ENCODE measurements at regions not wholly inside any gene's neighbourhood (a gene's known extent, or its start where the extent isn't known, plus 50 kb on each side); places are given as distances from the start of the nearest gene placed in this dataset.

DNA sequence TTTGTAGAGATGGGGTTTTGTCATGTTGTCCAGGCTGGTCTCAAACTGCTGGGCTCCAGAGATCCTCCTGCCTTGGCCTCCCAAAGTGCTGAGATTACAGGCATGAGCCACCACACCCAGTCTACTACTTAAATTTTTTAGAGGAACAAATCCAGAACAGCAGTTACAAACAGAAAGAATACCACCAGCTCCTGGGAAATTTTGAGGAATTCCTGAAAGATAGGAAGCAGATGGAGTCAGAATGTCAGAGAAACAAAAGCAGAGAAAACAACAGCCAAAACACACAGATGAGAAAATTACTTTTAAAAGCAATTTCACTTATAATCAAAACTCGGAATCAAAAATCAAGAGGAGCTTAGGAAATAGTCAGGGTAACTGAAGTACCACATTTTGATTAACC is 543.3 kb upstream of the MARCKS start:
- H3K9me2 ChIP-seq (ENCODE audit: insufficient read depth) = no peaks in the 10 kb centered on the region
- H3K27ac ChIP-seq (ENCODE audit: low read depth, low read length) = no peak overlapping the region
- ATAC-seq (no peak), DNase-seq (ENCODE audit: low read depth, low spot score) (no peak)
- no peaks in the 10 kb centered on the region for H3K27me3 ChIP-seq (ENCODE audit: insufficient read depth, low read length)
- no peaks in the 10 kb centered on the region for H3K36me3 ChIP-seq (ENCODE audit: control insufficient read depth in 1 of 2, insufficient read depth in 2 of 2, low read length in 2 of 2)
- TF ChIP-seq ZFX (IDR thresholded peaks at IDR 0.05) = no peak
- no peak for TF ChIP-seq TCF7L2 (IDR thresholded peaks at IDR 0.05; ENCODE audit: borderline replicate concordance, extremely low read depth, insufficient read depth, insufficient read length)
- no peak for TF ChIP-seq ELF1 (IDR thresholded peaks at IDR 0.05; ENCODE audit: borderline replicate concordance, low read depth)
- no peak for TF ChIP-seq EGR1 (IDR thresholded peaks at IDR 0.05; ENCODE audit: low read depth)
- TF ChIP-seq RAD21 (IDR thresholded peaks at IDR 0.05; ENCODE audit: low read depth) = no peak
- no peak for TF ChIP-seq ZBTB33 (IDR thresholded peaks at IDR 0.05; ENCODE audit: extremely low read depth, insufficient replicate concordance, low read length)
- TF ChIP-seq, protein P1, sequence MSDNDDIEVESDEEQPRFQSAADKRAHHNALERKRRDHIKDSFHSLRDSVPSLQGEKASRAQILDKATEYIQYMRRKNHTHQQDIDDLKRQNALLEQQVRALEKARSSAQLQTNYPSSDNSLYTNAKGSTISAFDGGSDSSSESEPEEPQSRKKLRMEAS (IDR thresholded peaks at IDR 0.05) = no peak
- no peak for TF ChIP-seq FOSL1 (IDR thresholded peaks at IDR 0.05; ENCODE audit: low read depth)
- no peak for TF ChIP-seq EZH2phosphoT487 (IDR thresholded peaks at IDR 0.05; ENCODE audit: borderline replicate concordance)
- no peak for TF ChIP-seq POLR2A (IDR thresholded peaks at IDR 0.05; ENCODE audit: borderline replicate concordance, extremely low read depth, insufficient read depth, insufficient read length)
- TF ChIP-seq, protein P2, sequence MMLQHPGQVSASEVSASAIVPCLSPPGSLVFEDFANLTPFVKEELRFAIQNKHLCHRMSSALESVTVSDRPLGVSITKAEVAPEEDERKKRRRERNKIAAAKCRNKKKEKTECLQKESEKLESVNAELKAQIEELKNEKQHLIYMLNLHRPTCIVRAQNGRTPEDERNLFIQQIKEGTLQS (IDR thresholded peaks at IDR 0.05) = no peak
- TF ChIP-seq CEBPB (IDR thresholded peaks at IDR 0.05; ENCODE audit: low read depth) = no peak
- no peak for TF ChIP-seq JUND (IDR thresholded peaks at IDR 0.05)
- TF ChIP-seq, protein P3, sequence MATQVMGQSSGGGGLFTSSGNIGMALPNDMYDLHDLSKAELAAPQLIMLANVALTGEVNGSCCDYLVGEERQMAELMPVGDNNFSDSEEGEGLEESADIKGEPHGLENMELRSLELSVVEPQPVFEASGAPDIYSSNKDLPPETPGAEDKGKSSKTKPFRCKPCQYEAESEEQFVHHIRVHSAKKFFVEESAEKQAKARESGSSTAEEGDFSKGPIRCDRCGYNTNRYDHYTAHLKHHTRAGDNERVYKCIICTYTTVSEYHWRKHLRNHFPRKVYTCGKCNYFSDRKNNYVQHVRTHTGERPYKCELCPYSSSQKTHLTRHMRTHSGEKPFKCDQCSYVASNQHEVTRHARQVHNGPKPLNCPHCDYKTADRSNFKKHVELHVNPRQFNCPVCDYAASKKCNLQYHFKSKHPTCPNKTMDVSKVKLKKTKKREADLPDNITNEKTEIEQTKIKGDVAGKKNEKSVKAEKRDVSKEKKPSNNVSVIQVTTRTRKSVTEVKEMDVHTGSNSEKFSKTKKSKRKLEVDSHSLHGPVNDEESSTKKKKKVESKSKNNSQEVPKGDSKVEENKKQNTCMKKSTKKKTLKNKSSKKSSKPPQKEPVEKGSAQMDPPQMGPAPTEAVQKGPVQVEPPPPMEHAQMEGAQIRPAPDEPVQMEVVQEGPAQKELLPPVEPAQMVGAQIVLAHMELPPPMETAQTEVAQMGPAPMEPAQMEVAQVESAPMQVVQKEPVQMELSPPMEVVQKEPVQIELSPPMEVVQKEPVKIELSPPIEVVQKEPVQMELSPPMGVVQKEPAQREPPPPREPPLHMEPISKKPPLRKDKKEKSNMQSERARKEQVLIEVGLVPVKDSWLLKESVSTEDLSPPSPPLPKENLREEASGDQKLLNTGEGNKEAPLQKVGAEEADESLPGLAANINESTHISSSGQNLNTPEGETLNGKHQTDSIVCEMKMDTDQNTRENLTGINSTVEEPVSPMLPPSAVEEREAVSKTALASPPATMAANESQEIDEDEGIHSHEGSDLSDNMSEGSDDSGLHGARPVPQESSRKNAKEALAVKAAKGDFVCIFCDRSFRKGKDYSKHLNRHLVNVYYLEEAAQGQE (IDR thresholded peaks at IDR 0.05; ENCODE audit: low read depth) = no peak
- TF ChIP-seq, protein P4, sequence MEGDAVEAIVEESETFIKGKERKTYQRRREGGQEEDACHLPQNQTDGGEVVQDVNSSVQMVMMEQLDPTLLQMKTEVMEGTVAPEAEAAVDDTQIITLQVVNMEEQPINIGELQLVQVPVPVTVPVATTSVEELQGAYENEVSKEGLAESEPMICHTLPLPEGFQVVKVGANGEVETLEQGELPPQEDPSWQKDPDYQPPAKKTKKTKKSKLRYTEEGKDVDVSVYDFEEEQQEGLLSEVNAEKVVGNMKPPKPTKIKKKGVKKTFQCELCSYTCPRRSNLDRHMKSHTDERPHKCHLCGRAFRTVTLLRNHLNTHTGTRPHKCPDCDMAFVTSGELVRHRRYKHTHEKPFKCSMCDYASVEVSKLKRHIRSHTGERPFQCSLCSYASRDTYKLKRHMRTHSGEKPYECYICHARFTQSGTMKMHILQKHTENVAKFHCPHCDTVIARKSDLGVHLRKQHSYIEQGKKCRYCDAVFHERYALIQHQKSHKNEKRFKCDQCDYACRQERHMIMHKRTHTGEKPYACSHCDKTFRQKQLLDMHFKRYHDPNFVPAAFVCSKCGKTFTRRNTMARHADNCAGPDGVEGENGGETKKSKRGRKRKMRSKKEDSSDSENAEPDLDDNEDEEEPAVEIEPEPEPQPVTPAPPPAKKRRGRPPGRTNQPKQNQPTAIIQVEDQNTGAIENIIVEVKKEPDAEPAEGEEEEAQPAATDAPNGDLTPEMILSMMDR (IDR thresholded peaks at IDR 0.05 in 2 of 3, conservative IDR thresholded peaks at IDR 0.05 in 1 of 3; ENCODE audit: borderline replicate concordance in 1 of 3, insufficient read depth in 1 of 3, low read depth in 2 of 3, low read length in 2 of 3) = no peak
- TF ChIP-seq EZH2 (IDR thresholded peaks at IDR 0.05) = no peak
- CTCF ChIA-PET = no interaction called here
- POLR2A ChIA-PET = no interaction called here
- intact Hi-C loops (cut with micrococcal nuclease) = no loop called here
- H2AFZ ChIP-seq (ENCODE audit: low read depth, low read length, poor library complexity, severe bottlenecking) = no peak overlapping the region
- H3K79me2 ChIP-seq (ENCODE audit: insufficient read depth, low read length) = no peaks in the 10 kb centered on the region
- no TSS peak for BruUV-seq (replicated peaks)
- no peaks in the 10 kb centered on the region for H4K20me1 ChIP-seq (ENCODE audit: insufficient read depth)
- no peaks in the 10 kb centered on the region for H3K4me1 ChIP-seq (ENCODE audit: control insufficient read depth in 1 of 2, insufficient read depth in 2 of 2, low read length in 2 of 2)
- no peak overlapping the region for H3K4me2 ChIP-seq (ENCODE audit: low read length)
- H3K9me3 ChIP-seq (ENCODE audit: control insufficient read depth in 1 of 2, insufficient read depth in 1 of 2, low read depth in 1 of 2, low read length in 2 of 2) = no peaks in the 10 kb centered on the region
- no peak overlapping the region for H3K9ac ChIP-seq (ENCODE audit: low read length)
- RAD21 ChIA-PET (ENCODE audit: low non-redundant PET in 1 of 2, low total read pairs in 2 of 2, uncharacterized antibody in 2 of 2, unreplicated experiment in 2 of 2) = no interaction called here
- H3K4me3 ChIP-seq (replicated peaks in 1 of 2; ENCODE audit: low read depth in 1 of 2, low read length in 2 of 2) = no peak overlapping the region
